ENCODE measurements at regions not wholly inside any gene's neighbourhood (a gene's known extent, or its start where the extent isn't known, plus 50 kb on each side); places are given as distances from the start of the nearest gene placed in this dataset.

GRCh38 chr11:92154110-92154509, 70.5 kb upstream of the FAT3 start:
- TF ChIP-seq POLR2AphosphoS5 (IDR thresholded peaks at IDR 0.05; ENCODE audit: low read depth, low read length) = no peak
- TF ChIP-seq NRF1 (IDR thresholded peaks at IDR 0.05; ENCODE audit: low read depth, low read length) = no peak
- TF ChIP-seq CTCF (IDR thresholded peaks at IDR 0.05) = no peak
- TF ChIP-seq TEAD4 (IDR thresholded peaks at IDR 0.05; ENCODE audit: borderline replicate concordance, insufficient read depth) = no peak
- TF ChIP-seq EP300 (IDR thresholded peaks at IDR 0.05; ENCODE audit: borderline replicate concordance in 1 of 2, low read depth in 1 of 2, low read length in 1 of 2) = no peak
- no peak for TF ChIP-seq EZH2phosphoT487 (IDR thresholded peaks at IDR 0.05; ENCODE audit: borderline replicate concordance, low read depth)
- TF ChIP-seq CHD2 (IDR thresholded peaks at IDR 0.05; ENCODE audit: low read length, partially characterized antibody) = no peak
- no peak for TF ChIP-seq MEF2A (IDR thresholded peaks at IDR 0.05; ENCODE audit: borderline replicate concordance, low read depth)
- no peak for TF ChIP-seq MAX (IDR thresholded peaks at IDR 0.05; ENCODE audit: low read depth)
- no peak for TF ChIP-seq JUND (IDR thresholded peaks at IDR 0.05)
- no peak for TF ChIP-seq NFIC (IDR thresholded peaks at IDR 0.05; ENCODE audit: borderline replicate concordance)
- TF ChIP-seq, protein P1, sequence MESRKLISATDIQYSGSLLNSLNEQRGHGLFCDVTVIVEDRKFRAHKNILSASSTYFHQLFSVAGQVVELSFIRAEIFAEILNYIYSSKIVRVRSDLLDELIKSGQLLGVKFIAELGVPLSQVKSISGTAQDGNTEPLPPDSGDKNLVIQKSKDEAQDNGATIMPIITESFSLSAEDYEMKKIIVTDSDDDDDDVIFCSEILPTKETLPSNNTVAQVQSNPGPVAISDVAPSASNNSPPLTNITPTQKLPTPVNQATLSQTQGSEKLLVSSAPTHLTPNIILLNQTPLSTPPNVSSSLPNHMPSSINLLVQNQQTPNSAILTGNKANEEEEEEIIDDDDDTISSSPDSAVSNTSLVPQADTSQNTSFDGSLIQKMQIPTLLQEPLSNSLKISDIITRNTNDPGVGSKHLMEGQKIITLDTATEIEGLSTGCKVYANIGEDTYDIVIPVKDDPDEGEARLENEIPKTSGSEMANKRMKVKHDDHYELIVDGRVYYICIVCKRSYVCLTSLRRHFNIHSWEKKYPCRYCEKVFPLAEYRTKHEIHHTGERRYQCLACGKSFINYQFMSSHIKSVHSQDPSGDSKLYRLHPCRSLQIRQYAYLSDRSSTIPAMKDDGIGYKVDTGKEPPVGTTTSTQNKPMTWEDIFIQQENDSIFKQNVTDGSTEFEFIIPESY (IDR thresholded peaks at IDR 0.05; ENCODE audit: borderline replicate concordance, low read depth) = no peak
- no peak for TF ChIP-seq YY1 (IDR thresholded peaks at IDR 0.05; ENCODE audit: low read depth)

Measured in SK-N-SH (cell line).